ENCODE measurements at regions not wholly inside any gene's neighbourhood (a gene's known extent, or its start where the extent isn't known, plus 50 kb on each side); places are given as distances from the start of the nearest gene placed in this dataset.

DNA sequence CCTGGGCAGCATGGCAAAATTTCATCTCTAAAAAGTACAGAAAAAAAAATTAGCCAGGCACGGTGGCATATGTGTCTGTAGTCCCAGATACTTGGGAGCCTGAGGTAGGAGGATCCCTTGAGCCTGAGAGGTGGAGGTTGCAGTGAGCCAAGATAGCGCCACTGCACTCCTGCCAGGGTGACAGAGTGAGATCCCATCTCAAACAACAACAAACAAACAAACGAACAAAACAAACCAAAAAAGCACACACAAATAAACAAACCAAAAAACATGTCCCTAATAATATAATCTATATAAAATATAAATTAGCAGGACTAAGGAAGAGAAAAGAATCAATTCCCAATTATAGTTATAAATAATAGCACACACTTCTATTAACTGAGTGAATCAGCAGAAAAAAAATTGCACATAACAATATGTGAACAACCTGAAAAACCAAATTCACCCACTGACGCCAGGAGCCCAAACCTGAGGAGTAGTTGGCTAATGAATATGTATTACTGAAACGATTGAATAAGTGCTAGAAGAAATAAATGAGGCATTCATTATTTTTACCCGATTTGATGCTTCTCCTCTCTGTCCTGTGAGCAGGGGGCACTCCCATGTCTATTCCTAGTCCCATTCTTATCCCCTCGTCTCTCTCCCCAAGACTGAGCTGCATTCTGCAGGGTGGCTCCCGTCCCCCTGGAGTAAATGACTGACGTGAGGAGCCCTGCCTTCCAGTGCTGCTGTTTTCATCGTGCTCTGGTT lies 108.2 kb upstream of the TOP3B start:
- TF ChIP-seq, protein P1, sequence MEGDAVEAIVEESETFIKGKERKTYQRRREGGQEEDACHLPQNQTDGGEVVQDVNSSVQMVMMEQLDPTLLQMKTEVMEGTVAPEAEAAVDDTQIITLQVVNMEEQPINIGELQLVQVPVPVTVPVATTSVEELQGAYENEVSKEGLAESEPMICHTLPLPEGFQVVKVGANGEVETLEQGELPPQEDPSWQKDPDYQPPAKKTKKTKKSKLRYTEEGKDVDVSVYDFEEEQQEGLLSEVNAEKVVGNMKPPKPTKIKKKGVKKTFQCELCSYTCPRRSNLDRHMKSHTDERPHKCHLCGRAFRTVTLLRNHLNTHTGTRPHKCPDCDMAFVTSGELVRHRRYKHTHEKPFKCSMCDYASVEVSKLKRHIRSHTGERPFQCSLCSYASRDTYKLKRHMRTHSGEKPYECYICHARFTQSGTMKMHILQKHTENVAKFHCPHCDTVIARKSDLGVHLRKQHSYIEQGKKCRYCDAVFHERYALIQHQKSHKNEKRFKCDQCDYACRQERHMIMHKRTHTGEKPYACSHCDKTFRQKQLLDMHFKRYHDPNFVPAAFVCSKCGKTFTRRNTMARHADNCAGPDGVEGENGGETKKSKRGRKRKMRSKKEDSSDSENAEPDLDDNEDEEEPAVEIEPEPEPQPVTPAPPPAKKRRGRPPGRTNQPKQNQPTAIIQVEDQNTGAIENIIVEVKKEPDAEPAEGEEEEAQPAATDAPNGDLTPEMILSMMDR (conservative IDR thresholded peaks at IDR 0.05; ENCODE audit: low read length): no peak
- H3K4me3 ChIP-seq (ENCODE audit: low read length): no peak overlapping the region
- no peak for DNase-seq (ENCODE audit: low read depth)

DNA sequence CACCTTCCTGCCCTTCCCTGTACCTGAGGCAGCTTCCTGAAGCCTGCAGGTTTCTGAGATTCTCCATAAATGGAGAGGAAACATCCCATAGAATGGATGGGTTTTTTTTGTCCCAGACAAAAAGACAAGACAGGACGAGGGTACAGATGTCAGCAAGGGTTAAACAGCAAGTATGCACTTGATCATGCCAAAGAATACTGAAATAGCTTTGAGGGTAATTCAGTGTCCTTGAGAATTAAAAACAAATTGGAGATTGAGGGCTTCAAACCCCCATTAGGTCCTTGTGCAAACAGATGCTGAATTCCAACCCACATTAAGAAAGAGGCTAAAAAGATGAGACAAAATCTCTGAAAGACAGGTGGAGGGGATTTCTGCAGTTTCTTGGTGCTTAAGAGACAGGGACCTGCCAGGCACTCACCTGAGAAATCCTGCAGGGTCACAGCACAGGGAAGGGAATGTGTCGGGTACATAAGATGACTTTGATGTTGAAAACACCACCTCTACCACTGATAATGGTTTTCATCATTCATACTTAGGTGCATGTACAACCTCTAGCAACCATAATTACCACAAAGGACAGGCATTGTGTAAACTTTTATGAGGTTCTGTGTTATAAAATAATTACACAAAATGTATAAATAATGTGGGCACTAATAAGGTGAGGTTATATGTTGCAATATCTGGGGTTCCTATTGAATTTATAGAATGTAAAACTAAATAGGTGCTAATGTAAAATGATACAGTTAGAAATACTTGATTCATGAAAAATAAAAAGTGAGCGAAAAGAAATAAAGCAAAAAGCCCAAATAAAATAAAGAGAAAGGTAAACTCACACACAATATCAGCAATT lies 107.1 kb upstream of the TOP3B start:
- DNase-seq (ENCODE audit: low read depth): no peak
- TF ChIP-seq, protein P1 (conservative IDR thresholded peaks at IDR 0.05; ENCODE audit: low read length): no peak
- no peak overlapping the region for H3K4me3 ChIP-seq (ENCODE audit: low read length)

DNA sequence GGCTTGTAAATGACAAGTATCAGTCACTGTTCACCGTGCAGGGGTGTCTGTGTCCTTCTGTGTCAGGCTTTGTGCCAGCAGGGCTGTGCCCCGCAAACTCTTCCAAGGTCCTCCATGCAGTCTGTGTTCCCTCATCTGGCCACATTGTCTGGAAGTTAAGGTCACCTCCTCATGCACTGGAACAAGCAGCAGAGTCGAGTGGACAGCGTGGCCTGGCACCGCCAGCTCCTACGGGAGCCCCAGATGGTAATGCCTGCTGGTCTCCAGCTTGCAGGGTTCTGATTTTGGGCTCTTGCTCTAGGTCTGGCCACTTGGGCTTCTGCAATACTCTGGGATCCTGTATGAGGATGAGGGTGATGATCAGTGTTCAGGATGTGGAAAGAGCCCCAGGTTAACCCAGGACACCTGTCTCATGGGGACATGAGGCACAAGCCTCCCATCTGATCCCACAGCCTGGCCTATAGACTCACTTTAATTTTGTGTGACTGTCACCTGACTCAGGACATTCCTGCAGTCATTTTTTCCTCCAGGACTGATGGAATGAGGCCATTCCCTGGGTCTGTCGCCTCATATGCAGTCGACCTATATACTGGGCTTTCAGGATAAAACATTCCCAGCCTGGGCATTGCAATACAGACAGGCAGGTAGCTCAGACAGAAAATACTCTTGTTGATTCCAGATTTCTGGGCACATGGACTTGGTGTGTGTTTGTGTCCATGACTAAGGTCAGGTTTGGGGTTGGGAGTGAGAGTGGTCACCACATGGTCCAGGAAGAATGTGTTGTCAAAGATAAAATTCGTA lies 106.3 kb upstream of the TOP3B start:
- H3K4me3 ChIP-seq (ENCODE audit: low read length): no peak overlapping the region
- TF ChIP-seq, protein P1 (conservative IDR thresholded peaks at IDR 0.05; ENCODE audit: low read length): no peak
- DNase-seq (ENCODE audit: low read depth): no peak

DNA sequence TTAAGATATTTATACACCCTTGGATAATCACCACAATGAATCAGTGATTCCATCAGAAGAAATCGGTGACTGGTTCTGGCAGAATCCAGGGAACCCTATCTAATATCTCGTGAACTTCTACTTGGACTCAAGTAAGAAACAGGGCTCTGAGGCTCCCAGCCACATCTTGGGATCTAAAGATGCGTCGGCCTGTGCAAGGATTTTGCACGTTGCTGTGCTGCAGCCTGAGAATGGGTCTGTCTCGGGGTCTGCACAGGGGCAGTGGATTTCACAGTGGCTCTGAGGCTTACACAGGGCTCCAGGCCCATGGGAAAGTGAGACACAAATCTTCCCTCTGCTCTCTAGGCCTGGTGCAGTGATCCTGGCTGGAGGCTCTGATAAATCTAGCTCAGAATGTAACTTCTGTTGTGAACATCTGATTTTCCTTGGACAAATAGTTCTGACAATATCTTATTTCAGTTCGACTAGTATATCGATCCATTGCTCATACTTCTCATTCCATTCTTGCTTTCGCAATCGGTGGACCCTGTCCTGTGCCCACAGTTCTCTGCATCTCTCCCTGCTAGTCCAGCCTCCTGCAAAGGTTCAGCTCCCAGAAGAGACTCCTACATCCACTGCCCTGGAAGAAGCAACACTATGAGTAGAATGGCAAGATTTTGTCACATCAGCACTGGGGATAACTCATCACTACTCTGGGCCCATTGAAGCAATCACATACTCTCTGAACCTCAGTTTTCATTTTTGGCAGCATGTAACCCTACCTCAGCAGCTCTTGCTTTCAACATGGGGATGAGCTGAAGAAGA lies 105.5 kb upstream of the TOP3B start:
- H3K4me3 ChIP-seq (ENCODE audit: low read length): no peak overlapping the region
- TF ChIP-seq, protein P1 (conservative IDR thresholded peaks at IDR 0.05; ENCODE audit: low read length): no peak
- no peak for DNase-seq (ENCODE audit: low read depth)

DNA sequence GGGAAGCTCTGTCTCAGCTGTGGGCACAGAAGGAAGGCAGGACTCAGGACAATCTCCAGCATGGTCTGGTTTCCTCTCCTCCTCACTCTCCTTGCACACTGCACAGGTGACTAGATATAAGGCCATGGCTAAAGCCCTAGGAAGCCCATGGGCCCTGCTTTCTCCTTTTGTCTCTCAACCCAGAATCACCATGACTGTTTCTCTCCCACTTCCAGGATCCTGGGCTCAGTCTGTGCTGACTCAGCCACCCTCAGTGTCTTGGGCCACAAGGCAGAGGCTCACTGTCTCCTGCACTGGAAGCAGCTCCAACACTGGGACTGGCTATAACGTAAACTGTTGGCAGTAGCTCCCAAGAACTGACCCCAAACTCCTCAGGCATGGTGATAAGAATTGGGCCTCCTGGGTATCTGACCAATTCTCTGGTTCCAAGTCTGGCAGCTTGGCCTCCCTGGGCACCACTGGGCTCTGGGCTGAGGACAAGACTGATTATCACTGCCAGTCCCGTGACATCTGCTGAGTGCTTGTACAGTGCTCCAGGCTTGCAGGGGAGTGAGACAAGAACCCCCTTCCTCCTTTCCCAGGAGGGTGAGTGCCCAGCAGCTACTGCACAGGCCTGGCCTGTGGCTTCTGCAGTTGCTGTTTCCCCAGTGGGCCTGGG lies 104.0 kb upstream of the TOP3B start:
- H3K4me3 ChIP-seq (ENCODE audit: low read length): no peak overlapping the region
- TF ChIP-seq, protein P1 (conservative IDR thresholded peaks at IDR 0.05; ENCODE audit: low read length): no peak
- DNase-seq (ENCODE audit: low read depth): no peak
